A549 (cell line): ENCODE measurements at regions not wholly inside any gene's neighbourhood (a gene's known extent, or its start where the extent isn't known, plus 50 kb on each side); places are given as distances from the start of the nearest gene placed in this dataset.

ENCODE experiments used
- HDAC2 ChIP-seq: fragments of 200-600 bp; sonication (generic); IDR thresholded peaks from 2 replicates; pipeline ENCODE4 v1.6.1; 2016
- MAFK ChIP-seq: fragments of 450-650 bp; IDR thresholded peaks from 2 replicates; pipeline ENCODE4 v1.6.1; 2014; ENCODE audit not compliant: partially characterized antibody
- RAD21 ChIP-seq, 2 experiments: fragments of >200 bp in 1 of 2; sonication (Bioruptor Twin) in 1 of 2; formaldehyde crosslinking in 1 of 2; IDR thresholded peaks in 1 of 2; conservative IDR thresholded peaks in 1 of 2; 2 replicates in 1 of 2; 3 replicates in 1 of 2; pipeline ENCODE4 v1.6.1; 2012 to 2018; ENCODE audit warnings: inconsistent platforms in 1 of 2
- SMC3 ChIP-seq: fragments of >200 bp; sonication (Bioruptor Twin); formaldehyde crosslinking; IDR thresholded peaks from 3 replicates; pipeline ENCODE4 v1.6.1; 2018; ENCODE audit warnings: inconsistent platforms
- SREBF2 ChIP-seq: fragments of 450-650 bp; IDR thresholded peaks from 2 replicates; pipeline ENCODE4 v1.6.1; 2014; ENCODE audit warnings: mild to moderate bottlenecking, moderate library complexity
- TF ChIP-seq, protein P1 (sequence below): fragments of >200 bp; sonication (Bioruptor Twin); formaldehyde crosslinking; IDR thresholded peaks from 3 replicates; pipeline ENCODE4 v1.5.1; 2016

DNA sequence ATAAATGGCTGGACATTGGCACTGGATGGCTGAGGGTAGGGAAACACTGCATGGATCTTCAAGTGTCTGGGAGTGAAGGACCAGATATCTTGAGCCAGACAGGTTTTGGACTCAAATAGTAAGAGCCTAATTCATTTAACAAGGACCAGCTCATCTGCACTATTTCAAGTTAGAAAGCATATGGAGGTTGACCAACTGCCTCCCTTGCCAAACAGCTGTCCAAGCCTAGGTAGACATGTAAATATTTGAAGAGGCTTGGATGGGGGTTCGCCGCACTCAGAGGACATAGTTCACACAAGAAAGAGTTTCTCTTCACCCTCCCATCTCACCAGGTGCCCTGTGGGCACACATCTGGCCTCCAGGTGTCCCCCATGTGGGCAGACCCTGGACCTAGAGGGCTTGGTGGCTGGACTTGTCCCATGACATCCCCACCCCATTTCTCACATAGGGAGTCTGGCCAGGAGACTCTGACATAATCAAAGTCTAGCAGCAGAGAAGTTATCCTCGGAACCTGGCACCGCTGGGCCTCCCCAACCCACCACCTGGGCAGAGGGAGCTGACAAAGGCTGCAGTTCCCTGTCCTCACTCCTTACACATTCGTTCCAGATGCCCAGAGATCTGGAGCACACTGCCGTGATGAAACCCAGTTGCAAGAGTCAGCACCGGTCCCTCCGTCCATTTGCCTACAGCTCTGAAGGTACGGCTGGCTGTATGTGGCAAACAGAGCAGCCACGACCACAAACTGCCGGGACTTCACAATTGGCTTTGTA lies 116.9 kb upstream of the GDF10 start:
- TF ChIP-seq RAD21 (conservative IDR thresholded peaks at IDR 0.05 in 1 of 2, IDR thresholded peaks at IDR 0.05 in 1 of 2) (no peak), SMC3 (no peak), SREBF2 (no peak), MAFK (no peak), HDAC2 (no peak)
- TF ChIP-seq, protein P1, sequence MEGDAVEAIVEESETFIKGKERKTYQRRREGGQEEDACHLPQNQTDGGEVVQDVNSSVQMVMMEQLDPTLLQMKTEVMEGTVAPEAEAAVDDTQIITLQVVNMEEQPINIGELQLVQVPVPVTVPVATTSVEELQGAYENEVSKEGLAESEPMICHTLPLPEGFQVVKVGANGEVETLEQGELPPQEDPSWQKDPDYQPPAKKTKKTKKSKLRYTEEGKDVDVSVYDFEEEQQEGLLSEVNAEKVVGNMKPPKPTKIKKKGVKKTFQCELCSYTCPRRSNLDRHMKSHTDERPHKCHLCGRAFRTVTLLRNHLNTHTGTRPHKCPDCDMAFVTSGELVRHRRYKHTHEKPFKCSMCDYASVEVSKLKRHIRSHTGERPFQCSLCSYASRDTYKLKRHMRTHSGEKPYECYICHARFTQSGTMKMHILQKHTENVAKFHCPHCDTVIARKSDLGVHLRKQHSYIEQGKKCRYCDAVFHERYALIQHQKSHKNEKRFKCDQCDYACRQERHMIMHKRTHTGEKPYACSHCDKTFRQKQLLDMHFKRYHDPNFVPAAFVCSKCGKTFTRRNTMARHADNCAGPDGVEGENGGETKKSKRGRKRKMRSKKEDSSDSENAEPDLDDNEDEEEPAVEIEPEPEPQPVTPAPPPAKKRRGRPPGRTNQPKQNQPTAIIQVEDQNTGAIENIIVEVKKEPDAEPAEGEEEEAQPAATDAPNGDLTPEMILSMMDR = no peak
